Glomerular visceral epithelial cell (primary cell): ENCODE measurements at regions not wholly inside any gene's neighbourhood (a gene's known extent, or its start where the extent isn't known, plus 50 kb on each side); places are given as distances from the start of the nearest gene placed in this dataset.
"Not testable (repeated sequence)": the region's sequence is repeated elsewhere in the genome, so short reads cannot be mapped to it uniquely, and the experiment has no call there.

Experiments used
- DNase-seq: peaks from one replicate; pipeline ENCODE4 v3.0.0-alpha.2; 2016; ENCODE audit errors: extremely low spot score

GRCh38 chr7:19958309-19958896 is 185.0 kb upstream of the TMEM196 start:
- peak; percentile 97 for DNase-seq

GRCh38 chr7:19957664-19958063 is 184.2 kb upstream of the TMEM196 start:
- DNase-seq = peak; percentile 25

GRCh38 chr7:19954166-19954565 is 180.7 kb upstream of the TMEM196 start:
- DNase-seq = not testable (repeated sequence)

DNA sequence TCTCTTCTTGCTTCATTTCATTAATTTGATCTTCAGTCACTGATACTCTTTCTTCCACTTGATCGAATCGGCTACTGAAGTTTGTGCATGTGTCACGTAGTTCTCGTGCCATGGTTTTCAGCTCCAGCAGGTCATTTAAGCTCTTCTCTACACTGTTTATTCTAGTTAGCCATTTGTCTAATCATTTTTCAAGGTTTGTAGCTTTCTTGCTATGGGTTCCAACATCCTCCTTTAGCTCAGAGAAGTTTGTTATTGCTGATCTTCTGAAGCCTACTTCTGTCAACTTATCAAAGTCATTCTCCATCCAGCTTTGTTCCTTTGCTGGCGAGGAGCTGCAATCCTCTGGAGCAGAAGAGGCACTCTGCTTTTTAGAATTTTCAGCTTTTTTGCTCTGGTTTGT is 180.0 kb upstream of the TMEM196 start:
- DNase-seq = peak; percentile 56

GRCh38 chr7:19948160-19948559 is 174.7 kb upstream of the TMEM196 start:
- no peak for DNase-seq

DNA sequence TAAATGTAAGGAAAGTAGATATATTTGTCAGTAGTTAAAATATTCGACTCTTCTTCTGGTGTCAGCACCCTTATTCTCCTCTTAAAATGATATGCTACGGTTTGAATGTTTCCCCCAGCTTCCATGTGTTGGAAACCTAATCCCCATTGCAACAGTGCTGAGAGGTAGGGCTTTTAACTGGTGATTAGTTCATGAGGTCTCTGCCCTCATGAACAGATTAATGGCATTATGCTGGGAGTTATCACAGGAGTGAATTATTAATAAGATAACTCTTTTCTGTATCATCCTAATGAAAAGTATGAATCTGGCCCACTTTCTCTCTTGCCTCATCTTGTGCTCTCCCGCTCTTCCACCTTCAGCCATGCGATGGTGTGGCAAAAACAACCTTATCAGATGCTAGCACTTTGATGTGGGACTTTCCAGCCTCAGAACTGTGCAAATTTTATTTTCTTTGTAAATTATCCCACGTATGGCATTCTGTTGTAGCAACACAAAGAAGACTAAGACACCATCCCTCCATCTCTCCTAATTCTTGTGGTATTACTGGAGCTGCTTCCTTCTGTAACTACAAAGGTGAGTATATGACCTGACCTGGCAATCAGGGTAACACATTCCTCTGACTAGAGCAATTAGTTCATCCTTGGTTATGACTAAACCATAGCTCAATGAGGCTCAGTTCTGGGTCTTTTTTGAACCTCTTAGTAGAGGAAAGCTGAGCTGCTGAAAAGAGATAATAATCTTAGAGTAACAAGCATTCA is 171.1 kb upstream of the TMEM196 start:
- DNase-seq = peak; percentile 12

- DNase-seq = peak; percentile 73
These were observed 166.3 kb upstream of the TMEM196 start for GRCh38 chr7:19939746-19940145.

- no peak for DNase-seq
These were observed 159.3 kb upstream of the TMEM196 start for GRCh38 chr7:19932549-19933249.

DNA sequence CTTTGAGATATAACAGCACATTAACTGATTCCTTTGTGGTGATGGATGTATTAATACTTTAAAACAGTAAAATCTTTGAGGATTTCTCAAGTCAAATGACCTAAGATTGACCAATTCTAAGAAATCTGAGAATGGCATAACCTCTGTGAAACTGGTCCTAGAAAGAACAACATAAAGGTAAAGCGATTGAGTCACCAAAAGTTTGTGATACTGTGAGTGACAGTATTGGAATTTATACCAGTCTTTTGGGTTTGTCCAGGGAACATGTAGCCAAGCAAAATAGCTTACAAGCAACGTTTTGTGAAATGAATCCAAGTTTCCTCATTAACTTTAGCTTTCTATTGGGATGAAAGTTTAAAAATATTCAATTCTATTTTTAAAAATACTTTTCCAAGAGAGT is 157.4 kb upstream of the TMEM196 start:
- DNase-seq = no peak

GRCh38 chr7:19930051-19930450 is 156.6 kb upstream of the TMEM196 start:
- peak; percentile 7 for DNase-seq

- DNase-seq = no peak
These were observed 154.8 kb upstream of the TMEM196 start for GRCh38 chr7:19928247-19928646.

DNA sequence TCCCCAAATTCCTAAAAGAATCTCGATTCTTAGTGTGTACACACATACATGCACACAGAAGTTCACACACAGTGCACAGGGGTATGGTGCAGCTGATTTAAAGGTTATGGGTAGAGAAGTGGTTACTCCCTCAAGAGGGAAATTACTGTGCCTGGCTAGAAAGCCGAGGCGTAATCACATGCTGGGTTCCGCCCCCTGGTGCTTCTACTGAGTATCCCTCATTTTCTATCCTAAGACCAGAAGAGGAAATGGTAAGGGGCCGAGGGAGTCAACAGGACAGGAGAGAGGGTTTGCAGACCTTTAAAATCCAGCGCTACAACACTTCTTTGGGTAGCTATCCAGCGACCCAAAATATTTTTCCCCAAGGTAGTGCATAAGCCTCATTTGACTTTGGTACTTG is 147.3 kb upstream of the TMEM196 start:
- DNase-seq = no peak

GRCh38 chr7:19920166-19920565 is 146.7 kb upstream of the TMEM196 start:
- peak; percentile 9 for DNase-seq

GRCh38 chr7:19919261-19920095 is 146.1 kb upstream of the TMEM196 start:
- DNase-seq = peak; percentile 6

DNA sequence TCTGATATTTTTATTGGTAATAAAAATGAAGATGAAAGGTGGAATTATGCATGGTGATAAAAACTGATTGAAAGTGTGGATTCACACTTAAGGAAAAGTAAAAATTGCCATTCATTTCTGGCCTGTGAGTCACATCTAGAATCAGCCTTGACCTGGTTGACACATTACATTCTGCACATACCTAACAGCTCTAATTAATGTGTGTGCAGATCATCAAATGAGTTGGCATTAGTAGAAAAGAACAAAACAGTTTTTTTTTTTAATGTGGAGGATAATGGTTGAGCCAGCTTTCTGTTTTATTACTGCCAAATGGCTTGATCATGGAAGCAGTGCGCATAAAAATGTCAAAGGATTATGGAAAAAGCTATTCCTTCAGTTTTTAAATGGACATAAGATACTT is 142.6 kb upstream of the TMEM196 start:
- DNase-seq = peak; percentile 53

DNA sequence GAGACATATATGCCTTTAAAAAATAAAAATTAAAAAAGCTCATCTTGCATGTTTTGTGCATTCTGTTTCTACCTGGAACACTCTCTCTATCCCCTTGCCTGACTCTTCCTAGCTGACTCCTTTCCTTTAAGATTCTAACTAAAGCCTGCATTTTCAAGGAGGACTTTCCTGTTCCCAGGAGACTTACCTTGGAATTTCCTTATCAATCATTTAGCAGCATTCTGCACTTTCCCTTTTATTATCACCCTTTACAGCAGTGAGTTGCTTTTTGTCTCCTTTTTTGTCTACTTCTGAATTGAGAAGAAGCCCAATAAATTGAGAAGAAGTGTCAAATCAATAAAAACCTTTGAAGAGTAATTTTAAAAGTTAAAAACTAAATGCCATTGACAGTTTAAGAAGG is 142.2 kb upstream of the TMEM196 start:
- no peak for DNase-seq

DNA sequence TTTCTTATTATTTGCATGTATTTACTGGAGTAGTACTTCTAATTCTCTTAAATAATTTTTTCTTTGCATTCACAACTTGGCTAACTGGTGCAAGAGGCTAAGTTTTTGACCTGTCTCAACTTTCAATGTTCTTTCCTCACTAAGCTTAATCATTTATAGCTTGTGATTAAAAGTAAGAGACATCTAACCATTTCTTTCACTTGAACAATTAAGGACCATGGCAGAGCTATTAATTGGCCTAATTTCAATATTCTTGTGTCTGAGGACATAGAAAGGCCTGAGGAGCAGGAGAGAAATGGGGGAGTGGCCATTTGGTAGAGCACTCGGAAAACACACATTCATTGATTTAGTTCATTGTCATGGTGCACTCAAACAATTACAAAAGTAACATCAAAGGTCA is 141.4 kb upstream of the TMEM196 start:
- no peak for DNase-seq

DNA sequence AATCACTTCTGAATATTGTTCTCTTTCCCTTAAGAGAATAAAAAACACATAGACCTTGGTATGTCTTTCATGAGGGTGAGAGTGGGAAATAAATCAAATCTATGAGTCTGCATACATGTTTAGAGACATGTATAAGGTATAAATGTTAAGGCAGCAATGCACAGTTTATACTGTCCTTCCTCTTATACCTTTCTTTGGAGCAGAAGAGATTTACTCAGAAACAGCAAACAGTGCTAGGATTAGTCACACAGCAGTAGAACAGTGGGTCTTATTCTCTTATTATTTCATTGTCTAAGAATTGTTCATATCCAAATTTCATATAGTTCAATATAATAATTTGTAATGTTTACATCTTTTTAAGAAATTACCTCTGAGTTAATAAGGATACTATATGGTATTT is 126.7 kb upstream of the TMEM196 start:
- peak; percentile 4 for DNase-seq

GRCh38 chr7:19899529-19899928 is 126.1 kb upstream of the TMEM196 start:
- DNase-seq = peak; percentile 86

- not testable (repeated sequence) for DNase-seq
These were observed 109.5 kb upstream of the TMEM196 start for GRCh38 chr7:19882893-19883292.

DNA sequence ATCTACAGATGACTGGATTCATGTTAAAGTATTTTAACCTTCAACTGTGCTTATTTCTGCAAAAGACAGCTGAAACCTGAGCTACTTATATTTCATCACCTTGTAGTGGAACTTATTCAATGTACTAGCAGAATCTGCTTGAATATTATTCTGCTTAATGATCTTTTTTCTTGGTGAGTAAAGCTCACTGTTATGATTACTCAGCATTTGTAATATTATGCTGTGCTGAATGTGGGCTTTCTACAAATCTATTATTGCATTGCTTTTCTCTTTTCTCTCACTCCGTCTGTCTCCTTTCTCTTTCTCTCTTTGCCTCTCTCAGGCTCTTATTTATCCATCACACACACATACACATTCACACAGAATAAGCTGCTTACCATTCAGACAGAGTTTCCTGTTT is 98.7 kb upstream of the TMEM196 start:
- no peak for DNase-seq

GRCh38 chr7:19871102-19871501 is 97.7 kb upstream of the TMEM196 start:
- DNase-seq = no peak
